ENCODE measurements at regions not wholly inside any gene's neighbourhood (a gene's known extent, or its start where the extent isn't known, plus 50 kb on each side); places are given as distances from the start of the nearest gene placed in this dataset.

- CTCF ChIA-PET: no interaction called here
- TF ChIP-seq SRF (IDR thresholded peaks at IDR 0.05; ENCODE audit: low read depth): no peak
- no peak for TF ChIP-seq EGR1 (IDR thresholded peaks at IDR 0.05; ENCODE audit: low read depth)
- TF ChIP-seq ZFX (IDR thresholded peaks at IDR 0.05): no peak
- no peak for TF ChIP-seq YY1 (IDR thresholded peaks at IDR 0.05; ENCODE audit: extremely low read depth, insufficient replicate concordance, low read depth, low read length)
- no peak for TF ChIP-seq CBX3 (IDR thresholded peaks at IDR 0.05; ENCODE audit: low read depth)
- TF ChIP-seq EZH2phosphoT487 (IDR thresholded peaks at IDR 0.05; ENCODE audit: borderline replicate concordance): no peak
- no peak for TF ChIP-seq ELF1 (IDR thresholded peaks at IDR 0.05; ENCODE audit: borderline replicate concordance, low read depth)
- TF ChIP-seq ATF3 (IDR thresholded peaks at IDR 0.05): no peak
- no peak for TF ChIP-seq TCF7L2 (IDR thresholded peaks at IDR 0.05; ENCODE audit: borderline replicate concordance, extremely low read depth, insufficient read depth, insufficient read length)
- no peak for TF ChIP-seq CTCF (IDR thresholded peaks at IDR 0.05 in 2 of 3, conservative IDR thresholded peaks at IDR 0.05 in 1 of 3; ENCODE audit: borderline replicate concordance in 1 of 3, insufficient read depth in 1 of 3, low read depth in 2 of 3, low read length in 2 of 3)
- no peak for TF ChIP-seq POLR2AphosphoS5 (IDR thresholded peaks at IDR 0.05; ENCODE audit: low read depth, low read length)
- no peaks in the 10 kb centered on the region for H3K9me2 ChIP-seq (ENCODE audit: insufficient read depth)
- H3K4me2 ChIP-seq (ENCODE audit: low read length): no peak overlapping the region
- H2AFZ ChIP-seq (ENCODE audit: low read depth, low read length, poor library complexity, severe bottlenecking): no peak overlapping the region
- ATAC-seq (no peak), DNase-seq (ENCODE audit: low read depth, low spot score) (no peak)
- no peak overlapping the region for H3K4me3 ChIP-seq (replicated peaks in 1 of 2; ENCODE audit: low read depth in 1 of 2, low read length in 2 of 2)
- H3K36me3 ChIP-seq (ENCODE audit: control insufficient read depth in 1 of 2, insufficient read depth in 2 of 2, low read length in 2 of 2): no peaks in the 10 kb centered on the region
- no peaks in the 10 kb centered on the region for H3K27me3 ChIP-seq (ENCODE audit: insufficient read depth, low read length)
- POLR2A ChIA-PET: no interaction called here
- H3K9me3 ChIP-seq (ENCODE audit: control insufficient read depth in 1 of 2, insufficient read depth in 1 of 2, low read depth in 1 of 2, low read length in 2 of 2): no peaks in the 10 kb centered on the region
- BruUV-seq (replicated peaks): no TSS peak
- no peaks in the 10 kb centered on the region for H3K4me1 ChIP-seq (ENCODE audit: control insufficient read depth in 1 of 2, insufficient read depth in 2 of 2, low read length in 2 of 2)
- H4K20me1 ChIP-seq (ENCODE audit: insufficient read depth): no peaks in the 10 kb centered on the region
- no peak overlapping the region for H3K27ac ChIP-seq (ENCODE audit: low read depth, low read length)
- intact Hi-C loops (cut with micrococcal nuclease): no loop called here
- H3K9ac ChIP-seq (ENCODE audit: low read length): no peak overlapping the region
- RAD21 ChIA-PET (ENCODE audit: low non-redundant PET in 1 of 2, low total read pairs in 2 of 2, uncharacterized antibody in 2 of 2, unreplicated experiment in 2 of 2): no interaction called here
- H3K79me2 ChIP-seq (ENCODE audit: insufficient read depth, low read length): no peaks in the 10 kb centered on the region
Measured at GRCh38 chr13:63546524-63546923, 2130.9 kb upstream of the PCDH20 start.

Measured in HCT116 (cell line).